Calu3 (cell line): ENCODE measurements at regions not wholly inside any gene's neighbourhood (a gene's known extent, or its start where the extent isn't known, plus 50 kb on each side); places are given as distances from the start of the nearest gene placed in this dataset.

Source experiments
- BruUV-seq: library from RNA; stranded (reverse); fragments of 400-500 nt; replicated peaks from 2 replicates; lab custom pipeline; 2021; lab: Mats Ljungman, UMichigan
- CTCF ChIA-PET: fragments of 300-600 bp; sonication (Branson Sonifier 250); formaldehyde crosslinking; loops from one replicate; lab custom pipeline; 2022; ENCODE audit warnings: antibody characterized with exemption; lab: Charles Lee
- DNase-seq: peaks from one replicate; pipeline ENCODE4 v3.0.0; 2022
- H3K27ac Mint-ChIP-seq: one replicate; pipeline ENCODE4 v1.8.0; 2022; ENCODE audit warnings: mixed read lengths; ENCODE audit not compliant: unreplicated experiment
- H3K27me3 Mint-ChIP-seq: one replicate; pipeline ENCODE4 v1.8.0; 2022; ENCODE audit warnings: mixed read lengths; ENCODE audit not compliant: unreplicated experiment
- H3K36me3 Mint-ChIP-seq: one replicate; pipeline ENCODE4 v1.8.0; 2022; ENCODE audit warnings: mild to moderate bottlenecking, moderate library complexity, mixed read lengths; ENCODE audit not compliant: insufficient read depth, unreplicated experiment
- H3K4me1 Mint-ChIP-seq: one replicate; pipeline ENCODE4 v1.8.0; 2022; ENCODE audit warnings: mild to moderate bottlenecking, low read depth, mixed read lengths; ENCODE audit not compliant: unreplicated experiment
- H3K4me3 Mint-ChIP-seq: one replicate; pipeline ENCODE4 v1.8.0; 2022; ENCODE audit warnings: mild to moderate bottlenecking, low read depth, moderate library complexity, mixed read lengths; ENCODE audit not compliant: unreplicated experiment
- H3K9me3 Mint-ChIP-seq: one replicate; pipeline ENCODE4 v1.8.0; 2022; ENCODE audit warnings: low read depth, mixed read lengths; ENCODE audit not compliant: unreplicated experiment
- CTCF ChIP-seq: fragments of 200-600 bp; IDR thresholded peaks from one replicate; pipeline ENCODE4 v1.8.0; 2022; ENCODE audit warnings: antibody characterized with exemption; ENCODE audit not compliant: unreplicated experiment
- intact Hi-C: fragments of 100-400 bp; cut with micrococcal nuclease; formaldehyde crosslinking; loops from one replicate; pipeline ENCODE4 v1.10.0; 2022; ENCODE audit not compliant: unreplicated experiment

GRCh38 chr22:48496226-48496845 is 1331.3 kb downstream of the BRD1 start:
- no peaks in the 10 kb centered on the region for H3K36me3 Mint-ChIP-seq
- intact Hi-C loops: no loop called here
- H3K27ac Mint-ChIP-seq: no peak overlapping the region
- no peak overlapping the region for H3K4me3 Mint-ChIP-seq
- no peak for TF ChIP-seq CTCF
- CTCF ChIA-PET: no interaction called here
- H3K4me1 Mint-ChIP-seq: no peaks in the 10 kb centered on the region
- no TSS peak for BruUV-seq
- peaks cover 10% of the 10 kb centered on the region for H3K9me3 Mint-ChIP-seq
- no peak for DNase-seq
- no peaks in the 10 kb centered on the region for H3K27me3 Mint-ChIP-seq

GRCh38 chr22:48495751-48496080 is 1332.0 kb downstream of the BRD1 start:
- TF ChIP-seq CTCF: no peak
- DNase-seq: no peak
- no TSS peak for BruUV-seq
- no peaks in the 10 kb centered on the region for H3K4me1 Mint-ChIP-seq
- H3K9me3 Mint-ChIP-seq: peaks cover 10% of the 10 kb centered on the region
- CTCF ChIA-PET: no interaction called here
- no peaks in the 10 kb centered on the region for H3K27me3 Mint-ChIP-seq
- intact Hi-C loops: no loop called here
- no peak overlapping the region for H3K27ac Mint-ChIP-seq
- H3K4me3 Mint-ChIP-seq: no peak overlapping the region
- no peaks in the 10 kb centered on the region for H3K36me3 Mint-ChIP-seq

GRCh38 chr22:48494968-48495750 is 1332.5 kb downstream of the BRD1 start:
- no peak for DNase-seq
- Mint-ChIP-seq H3K27me3 (no peaks in the 10 kb centered on the region), H3K36me3 (no peaks in the 10 kb centered on the region), H3K27ac (no peak overlapping the region), H3K4me3 (no peak overlapping the region), H3K4me1 (no peaks in the 10 kb centered on the region), H3K9me3 (peaks cover 10% of the 10 kb centered on the region)
- CTCF ChIA-PET: no interaction called here
- intact Hi-C loops: no loop called here
- no peak for TF ChIP-seq CTCF
- no TSS peak for BruUV-seq

- H3K9me3 Mint-ChIP-seq: peaks cover 7% of the 10 kb centered on the region
- H3K27ac Mint-ChIP-seq: no peak overlapping the region
- CTCF ChIA-PET: no interaction called here
- no peaks in the 10 kb centered on the region for H3K4me1 Mint-ChIP-seq
- H3K4me3 Mint-ChIP-seq: no peak overlapping the region
- no TSS peak for BruUV-seq
- DNase-seq: no peak
- no peak for TF ChIP-seq CTCF
- H3K27me3 Mint-ChIP-seq: no peaks in the 10 kb centered on the region
- intact Hi-C loops: no loop called here
- H3K36me3 Mint-ChIP-seq: no peaks in the 10 kb centered on the region
Observed at GRCh38 chr22:48494256-48494967, 1333.3 kb downstream of the BRD1 start.
